Activated T-cell treated with anti-CD3 and anti-CD28 coated beads, Interleukin-2, amount 50 U/mL, for 48 hours (primary cell): ENCODE measurements at regions not wholly inside any gene's neighbourhood (a gene's known extent, or its start where the extent isn't known, plus 50 kb on each side); places are given as distances from the start of the nearest gene placed in this dataset.
"Not testable (repeated sequence)": the region's sequence is repeated elsewhere in the genome, so short reads cannot be mapped to it uniquely, and the experiment has no call there.

ENCODE experiments used
- DNase-seq, 2 experiments: peaks; one replicate each; pipeline ENCODE4 v3.0.0-alpha.2; 2020

- DNase-seq, result no peak
Measured at GRCh38 chr18:59038295-59039039, 101.2 kb upstream of the SEC11C start.

DNA sequence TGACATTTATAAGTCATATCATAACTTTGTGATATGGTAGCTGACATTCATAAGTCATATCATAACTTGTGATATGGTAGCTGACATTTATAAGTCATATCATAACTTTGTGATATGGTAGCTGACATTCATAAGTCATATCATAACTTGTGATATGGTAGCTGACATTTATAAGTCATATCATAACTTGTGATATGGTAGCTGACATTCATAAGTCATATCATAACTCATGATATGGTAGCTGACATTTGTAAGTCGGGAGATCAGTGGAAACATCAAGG is 100.7 kb upstream of the SEC11C start:
- DNase-seq, result not testable (repeated sequence)

DNA sequence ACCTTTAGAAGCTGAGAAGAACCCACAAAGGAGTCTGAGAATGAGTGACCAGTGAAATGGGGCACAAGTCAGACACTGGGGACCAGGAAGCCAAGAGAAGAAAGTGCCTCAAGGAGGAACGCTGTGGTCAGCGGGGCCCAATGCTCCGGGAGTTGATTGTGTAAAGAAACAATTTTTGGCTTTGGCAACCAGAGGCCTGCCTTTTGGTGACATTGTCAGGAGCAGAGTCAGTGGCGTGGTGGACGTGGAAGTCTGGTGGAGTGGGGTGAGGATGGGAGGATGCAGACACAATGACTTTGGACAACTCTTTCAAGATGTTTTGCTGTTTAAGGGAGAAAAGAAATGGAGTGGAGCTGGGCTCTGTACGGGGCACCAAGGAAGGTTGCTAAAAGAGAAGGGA is 100.2 kb upstream of the SEC11C start:
- DNase-seq, result no peak

GRCh38 chr18:59040770-59041148 is 98.9 kb upstream of the SEC11C start:
- no peak for DNase-seq

- DNase-seq, result no peak
Measured at GRCh38 chr18:59041296-59041695, 98.4 kb upstream of the SEC11C start.

- DNase-seq, result no peak
Measured at GRCh38 chr18:59041819-59042815, 97.6 kb upstream of the SEC11C start.

DNA sequence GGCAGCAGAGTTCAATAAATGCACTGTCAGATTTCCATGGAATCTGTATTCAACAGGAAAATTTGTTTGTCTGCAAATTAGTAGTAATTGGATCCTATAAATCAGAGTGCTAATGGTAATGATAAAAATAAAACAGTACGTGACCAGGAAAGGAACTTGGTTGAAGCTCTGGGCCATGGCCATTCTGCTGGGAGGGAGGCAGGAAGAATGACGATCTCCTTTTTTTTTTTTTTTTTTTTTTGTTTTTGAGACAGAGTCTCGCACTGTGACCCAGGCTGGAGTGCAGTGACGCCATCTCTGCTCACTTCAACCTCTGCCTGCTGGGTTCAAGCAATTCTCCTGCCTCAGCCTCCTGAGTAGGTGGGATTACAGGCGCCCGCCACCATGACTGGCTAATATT is 94.8 kb upstream of the SEC11C start:
- no peak for DNase-seq

GRCh38 chr18:59047321-59048047 is 92.2 kb upstream of the SEC11C start:
- DNase-seq, result no peak

GRCh38 chr18:59048048-59048363 is 91.7 kb upstream of the SEC11C start:
- no peak for DNase-seq

DNA sequence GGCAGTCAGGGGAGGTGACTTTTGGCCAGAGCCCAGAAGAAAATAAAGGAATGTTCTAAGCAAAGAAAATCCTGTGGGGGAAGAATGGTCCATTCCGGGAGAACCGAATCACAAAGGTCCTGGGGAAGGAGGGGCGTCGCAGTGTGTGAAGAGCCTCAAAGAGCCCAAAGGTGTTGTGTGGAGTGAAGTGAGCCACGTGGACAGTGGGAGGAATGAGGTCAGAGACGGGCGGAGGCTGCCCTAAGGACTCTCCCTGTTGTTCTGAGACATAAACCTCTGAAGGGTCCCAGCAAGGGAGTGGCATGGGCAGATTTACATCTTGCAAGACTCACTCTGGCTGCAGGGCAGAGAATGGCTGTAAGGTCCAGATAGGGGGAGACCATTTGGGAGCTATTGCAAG is 91.3 kb upstream of the SEC11C start:
- DNase-seq, result no peak

GRCh38 chr18:59049721-59050660 is 89.7 kb upstream of the SEC11C start:
- DNase-seq, result no peak

DNA sequence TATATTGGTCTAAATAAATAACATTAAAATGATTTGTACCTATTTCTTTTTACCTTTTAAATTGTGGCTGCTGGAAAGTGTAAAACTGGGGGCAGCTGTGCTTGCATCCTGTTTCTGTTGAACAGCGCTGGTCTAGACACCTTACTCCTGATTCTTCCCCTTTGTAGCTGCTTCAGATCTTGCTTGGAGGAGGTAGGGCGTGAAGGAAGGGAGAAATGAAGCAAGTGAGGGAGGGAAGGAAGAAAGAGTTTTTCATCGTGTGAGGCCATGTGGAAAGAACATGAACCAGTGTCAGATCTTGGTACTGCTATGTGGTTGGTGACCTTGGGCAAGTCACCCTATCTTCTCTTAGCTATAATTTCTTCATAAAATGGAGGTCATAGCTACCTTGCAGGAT is 89.0 kb upstream of the SEC11C start:
- DNase-seq, result no peak

GRCh38 chr18:59051470-59052165 is 88.1 kb upstream of the SEC11C start:
- no peak for DNase-seq

GRCh38 chr18:59052965-59053820 is 86.5 kb upstream of the SEC11C start:
- DNase-seq, result no peak

DNA sequence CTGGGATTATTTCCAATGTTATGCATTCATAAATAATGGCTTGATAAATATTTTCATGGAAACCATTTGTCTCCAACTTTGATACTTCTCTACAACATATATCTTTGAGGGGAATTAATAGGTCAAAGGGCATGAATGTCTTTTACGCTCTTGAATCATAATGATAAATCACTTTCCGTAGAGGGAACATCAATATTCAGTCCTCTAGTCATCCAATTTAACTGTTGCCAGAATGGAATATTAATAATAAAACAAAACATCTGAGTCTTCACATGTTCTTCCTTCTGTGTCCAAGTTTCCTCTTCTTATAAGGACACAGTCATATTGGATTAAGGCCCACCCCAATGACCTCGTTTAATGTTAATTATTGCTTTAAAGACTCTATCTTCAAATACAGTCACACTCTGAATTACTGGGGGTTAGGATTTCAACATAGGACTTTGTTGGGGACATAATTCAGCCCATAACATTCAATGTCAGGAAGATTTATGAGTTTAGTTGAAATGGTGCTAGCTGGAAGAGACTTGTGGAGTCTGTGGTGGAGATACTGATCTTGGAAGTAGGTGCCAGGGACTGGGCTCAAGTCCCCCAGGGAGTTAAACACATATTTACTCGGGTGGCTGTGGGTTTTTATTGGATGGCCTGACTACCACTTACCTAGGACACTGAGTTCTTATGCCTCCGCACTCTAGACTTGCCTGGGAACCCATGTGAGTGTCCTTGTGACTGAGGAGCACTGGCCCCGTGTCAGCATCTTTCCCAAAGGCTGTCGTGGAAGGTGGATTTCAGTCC is 85.0 kb upstream of the SEC11C start:
- no peak for DNase-seq

- no peak for DNase-seq
Measured at GRCh38 chr18:59055345-59056032, 84.2 kb upstream of the SEC11C start.

- DNase-seq, result peak; percentile 80 to 82
Measured at GRCh38 chr18:59056706-59057492, 82.8 kb upstream of the SEC11C start.

DNA sequence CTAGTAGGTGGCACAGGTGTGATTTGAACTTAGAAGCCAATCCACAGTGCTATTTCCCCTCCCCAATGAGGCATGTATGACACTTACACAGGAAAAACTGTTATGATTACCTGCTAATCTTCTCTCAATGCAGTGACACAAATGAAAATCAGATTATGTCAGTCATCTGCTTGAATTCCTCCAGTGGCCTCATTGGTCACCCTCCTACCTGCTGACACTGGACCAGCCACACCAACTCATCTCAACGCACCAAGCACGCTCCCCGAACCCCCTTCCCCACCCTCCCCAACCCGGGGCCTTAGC is 82.2 kb upstream of the SEC11C start:
- no peak for DNase-seq

DNA sequence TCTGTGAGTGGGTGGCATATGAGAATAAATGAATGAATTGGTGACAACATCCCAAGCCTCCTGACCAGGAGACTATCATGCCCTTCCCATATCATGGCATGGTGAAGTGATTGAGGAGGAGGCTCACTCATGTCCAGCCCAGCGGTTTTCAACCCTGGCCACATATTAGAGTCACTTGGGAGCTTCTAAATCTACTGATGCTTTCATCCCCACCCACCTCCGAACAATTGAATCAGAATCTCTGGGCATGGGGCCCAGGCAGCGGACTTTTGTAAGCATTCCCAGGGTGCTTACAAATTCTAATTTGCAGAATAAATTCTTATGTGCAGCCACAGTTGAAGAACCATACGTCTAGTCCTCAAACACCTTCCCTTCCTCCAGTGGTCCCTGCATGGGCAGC is 81.7 kb upstream of the SEC11C start:
- no peak for DNase-seq
